Spleen (tissue), 11 donors: ENCODE measurements at regions not wholly inside any gene's neighbourhood (a gene's known extent, or its start where the extent isn't known, plus 50 kb on each side); places are given as distances from the start of the nearest gene placed in this dataset.

Source experiments
- DNase-seq: peaks from one replicate; pipeline ENCODE4 v3.0.0-alpha.2; 2020
- H3K27ac ChIP-seq, 8 donors: fragments of 200-600 bp; sonication (generic) in 7 of 8; 1 replicate in 4 of 8; 2 replicates in 4 of 8; pipeline versions ENCODE4 v1.5.0 to v1.8.0; 2016 to 2021; ENCODE audit warnings: inconsistent platforms in 4 of 8, mild to moderate bottlenecking in 4 of 8, moderate library complexity in 1 of 8
- H3K27me3 ChIP-seq, 7 donors: fragments of 200-600 bp; sonication (generic) in 6 of 7; replicated peaks in 1 of 7; 1 replicate in 4 of 7; 2 replicates in 3 of 7; pipeline versions ENCODE4 v1.5.0 to v1.8.0; 2016 to 2021; ENCODE audit warnings: inconsistent platforms in 3 of 7, mild to moderate bottlenecking in 1 of 7
- H3K36me3 ChIP-seq, 6 donors: fragments of 200-600 bp; sonication (generic) in 5 of 6; 1 replicate in 4 of 6; 2 replicates in 2 of 6; pipeline versions ENCODE4 v1.5.0 to v1.8.0; 2016 to 2021; ENCODE audit warnings: inconsistent platforms in 2 of 6
- H3K4me1 ChIP-seq, 6 donors: fragments of 200-600 bp; sonication (generic) in 5 of 6; 1 replicate in 3 of 6; 2 replicates in 3 of 6; pipeline versions ENCODE4 v1.5.0 to v1.8.0; 2016 to 2021; ENCODE audit warnings: inconsistent platforms in 3 of 6
- H3K4me3 ChIP-seq, 8 donors: fragments of 200-600 bp; sonication (generic) in 7 of 8; 1 replicate in 4 of 8; 2 replicates in 4 of 8; pipeline versions ENCODE4 v1.5.0 to v1.8.0; 2016 to 2021; ENCODE audit warnings: inconsistent platforms in 4 of 8, mild to moderate bottlenecking in 4 of 8, moderate library complexity in 2 of 8
- H3K9me3 ChIP-seq, 8 donors: fragments of 200-600 bp; sonication (generic) in 7 of 8; 1 replicate in 4 of 8; 2 replicates in 4 of 8; pipeline versions ENCODE4 v1.5.0 to v1.8.0; 2016 to 2021; ENCODE audit warnings: inconsistent platforms in 4 of 8
- POLR2A ChIP-seq, 3 donors: fragments of 450-650 bp; IDR thresholded peaks; one replicate each; pipeline ENCODE4 v1.5.1; 2017; ENCODE audit warnings: antibody characterized with exemption in 3 of 3, mild to moderate bottlenecking in 1 of 3
- POLR2AphosphoS5 ChIP-seq, 3 donors: sonication (generic); formaldehyde crosslinking; IDR thresholded peaks; one replicate each; pipeline ENCODE4 v1.5.1; 2017; ENCODE audit warnings: antibody characterized with exemption in 3 of 3
- WGBS, 5 donors: extraction: QIAGEN DNeasy Blood & Tissue Kit in 3 of 5; methylation state at CpG; one replicate each; pipeline versions ENCODE4 v1.1.5 to v1.1.7; 2013 to 2018; 5-methylcytosine and 5-hydroxymethylcytosine counted together
- intact Hi-C: fragments of 100-400 bp; cut with DNase I; formaldehyde crosslinking; loops from one replicate; pipeline ENCODE4 v1.15.0; 2023; ENCODE audit warnings: low total_unique reads
- TF ChIP-seq, protein P1 (sequence below), 11 experiments: fragments of 200-600 bp in 7 of 11; fragments of 450-650 bp in 4 of 11; sonication (generic) in 4 of 11; IDR thresholded peaks in 8 of 11; conservative IDR thresholded peaks in 3 of 11; 1 replicate in 7 of 11; 2 replicates in 4 of 11; pipeline versions ENCODE4 v1.4.0 to v1.8.0; 2016 to 2021; ENCODE audit warnings: antibody characterized with exemption in 11 of 11, inconsistent platforms in 4 of 11, mild to moderate bottlenecking in 1 of 11
- donor health status: healthy with polysubstance abuse.
- donor health status: DM: no; HTN: no; CAD: no; lungs with moderate emphysema.
- donor health status: DM: no; HTN: no; CAD: no.
- donor health status: Bipolar disorder and iron deficiency.
- donor health status: healthy.
- donor health status: DM: no; HTN: no; CAD: no.
- donor health status: DM: yes; HTN: yes; CAD: no.

DNA sequence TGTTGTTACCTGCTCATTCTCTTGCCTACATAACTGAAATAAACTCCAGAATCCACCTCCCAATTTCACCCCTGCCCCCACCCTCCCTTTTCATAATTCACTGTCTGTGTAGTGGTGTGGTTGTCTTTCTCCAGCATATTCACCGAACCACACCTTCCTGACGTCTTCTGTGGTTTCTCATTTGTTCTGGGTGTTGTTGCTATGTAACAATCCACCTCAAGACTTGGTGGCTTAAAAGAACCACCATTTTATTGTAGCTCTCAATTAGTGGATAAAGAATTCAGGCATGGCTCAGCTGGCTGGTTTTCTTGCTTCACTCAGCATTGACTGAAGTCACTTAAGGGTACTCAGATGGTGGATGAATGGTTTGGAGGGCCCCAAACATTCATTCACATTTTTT lies 229.8 kb downstream of the MAF start:
- no peaks in the 10 kb centered on the region for H3K4me1 ChIP-seq
- no peak overlapping the region for H3K4me3 ChIP-seq
- peaks cover 0 to 25% (median 10%) of the 10 kb centered on the region in 8 donors for H3K9me3 ChIP-seq
- WGBS, 5 donors: 66 to 86% (median 82%) methylated on average over 2 of the region's 2 CpGs
- TF ChIP-seq POLR2A (IDR thresholded peaks at IDR 0.05): no peak
- TF ChIP-seq, protein P1, sequence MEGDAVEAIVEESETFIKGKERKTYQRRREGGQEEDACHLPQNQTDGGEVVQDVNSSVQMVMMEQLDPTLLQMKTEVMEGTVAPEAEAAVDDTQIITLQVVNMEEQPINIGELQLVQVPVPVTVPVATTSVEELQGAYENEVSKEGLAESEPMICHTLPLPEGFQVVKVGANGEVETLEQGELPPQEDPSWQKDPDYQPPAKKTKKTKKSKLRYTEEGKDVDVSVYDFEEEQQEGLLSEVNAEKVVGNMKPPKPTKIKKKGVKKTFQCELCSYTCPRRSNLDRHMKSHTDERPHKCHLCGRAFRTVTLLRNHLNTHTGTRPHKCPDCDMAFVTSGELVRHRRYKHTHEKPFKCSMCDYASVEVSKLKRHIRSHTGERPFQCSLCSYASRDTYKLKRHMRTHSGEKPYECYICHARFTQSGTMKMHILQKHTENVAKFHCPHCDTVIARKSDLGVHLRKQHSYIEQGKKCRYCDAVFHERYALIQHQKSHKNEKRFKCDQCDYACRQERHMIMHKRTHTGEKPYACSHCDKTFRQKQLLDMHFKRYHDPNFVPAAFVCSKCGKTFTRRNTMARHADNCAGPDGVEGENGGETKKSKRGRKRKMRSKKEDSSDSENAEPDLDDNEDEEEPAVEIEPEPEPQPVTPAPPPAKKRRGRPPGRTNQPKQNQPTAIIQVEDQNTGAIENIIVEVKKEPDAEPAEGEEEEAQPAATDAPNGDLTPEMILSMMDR (IDR thresholded peaks at IDR 0.05 in 8 of 11, conservative IDR thresholded peaks at IDR 0.05 in 3 of 11): no peak
- TF ChIP-seq POLR2AphosphoS5 (IDR thresholded peaks at IDR 0.05): no peak
- intact Hi-C loops: no loop called here
- DNase-seq: no peak
- H3K27me3 ChIP-seq: no peaks in the 10 kb centered on the region
- H3K27ac ChIP-seq: no peak overlapping the region
- H3K36me3 ChIP-seq: no peaks in the 10 kb centered on the region

DNA sequence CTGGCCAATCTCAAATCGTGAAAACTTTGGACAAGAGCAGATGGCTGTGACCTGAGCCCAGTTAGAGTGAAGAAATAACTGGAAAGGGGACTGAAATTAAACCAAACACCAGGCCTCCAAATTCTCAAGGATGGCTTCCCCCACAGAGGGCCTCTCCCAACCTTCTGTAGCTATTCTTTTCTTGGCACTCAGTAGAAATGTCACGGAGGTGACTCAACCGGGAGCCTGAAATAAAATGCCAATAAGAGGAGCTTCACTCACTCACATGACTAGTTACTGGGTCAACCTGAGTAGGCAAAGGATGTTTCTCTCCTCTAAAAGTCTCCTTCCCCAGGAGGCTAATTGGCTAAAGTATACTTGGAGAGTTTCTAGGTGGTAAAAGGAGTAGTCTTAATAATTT lies 230.7 kb downstream of the MAF start:
- Histone ChIP-seq H3K4me3 (no peak overlapping the region), H3K36me3 (no peaks in the 10 kb centered on the region), H3K27ac (no peak overlapping the region), H3K4me1 (no peaks in the 10 kb centered on the region), H3K27me3 (no peaks in the 10 kb centered on the region), H3K9me3 (peaks cover 0 to 25% (median 10%) of the 10 kb centered on the region in 8 donors)
- WGBS, 5 donors: 82 to 89% (median 85%) methylated on average over 3 of the region's 3 CpGs
- TF ChIP-seq POLR2AphosphoS5 (IDR thresholded peaks at IDR 0.05) (no peak), POLR2A (IDR thresholded peaks at IDR 0.05) (no peak)
- TF ChIP-seq, protein P1 (IDR thresholded peaks at IDR 0.05 in 8 of 11, conservative IDR thresholded peaks at IDR 0.05 in 3 of 11): no peak
- intact Hi-C loops: no loop called here
- no peak for DNase-seq

DNA sequence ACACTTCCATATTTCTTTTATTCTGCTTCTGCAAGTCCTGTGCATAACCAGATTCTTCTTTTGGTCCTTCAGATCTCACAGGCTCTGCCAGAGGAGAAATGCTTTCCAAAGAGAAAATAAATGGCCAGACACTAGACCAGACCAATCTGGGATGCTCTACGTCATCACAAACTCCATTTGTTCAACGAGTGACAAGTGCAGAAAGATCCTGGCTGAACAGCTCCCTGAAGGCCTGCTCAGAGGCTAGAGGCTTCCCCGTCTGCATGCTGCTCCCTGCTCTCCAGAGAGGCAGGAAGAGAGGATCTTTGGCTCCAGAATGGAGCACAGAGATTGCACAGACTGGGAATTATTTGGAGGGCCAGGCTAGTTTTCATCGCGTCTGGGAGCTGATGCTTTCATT lies 232.7 kb downstream of the MAF start:
- no peak overlapping the region for H3K4me3 ChIP-seq
- H3K9me3 ChIP-seq: peaks cover 0 to 25% (median 10%) of the 10 kb centered on the region in 8 donors
- no peak overlapping the region for H3K27ac ChIP-seq
- TF ChIP-seq POLR2A (IDR thresholded peaks at IDR 0.05) (no peak), POLR2AphosphoS5 (IDR thresholded peaks at IDR 0.05) (no peak)
- TF ChIP-seq, protein P1 (IDR thresholded peaks at IDR 0.05 in 8 of 11, conservative IDR thresholded peaks at IDR 0.05 in 3 of 11): no peak
- H3K27me3 ChIP-seq: no peaks in the 10 kb centered on the region
- H3K4me1 ChIP-seq: no peaks in the 10 kb centered on the region
- 80 to 91% (median 90%) methylated on average over 5 of the region's 5 CpGs for WGBS, 5 donors
- intact Hi-C loops: no loop called here
- H3K36me3 ChIP-seq: no peaks in the 10 kb centered on the region
- no peak for DNase-seq

DNA sequence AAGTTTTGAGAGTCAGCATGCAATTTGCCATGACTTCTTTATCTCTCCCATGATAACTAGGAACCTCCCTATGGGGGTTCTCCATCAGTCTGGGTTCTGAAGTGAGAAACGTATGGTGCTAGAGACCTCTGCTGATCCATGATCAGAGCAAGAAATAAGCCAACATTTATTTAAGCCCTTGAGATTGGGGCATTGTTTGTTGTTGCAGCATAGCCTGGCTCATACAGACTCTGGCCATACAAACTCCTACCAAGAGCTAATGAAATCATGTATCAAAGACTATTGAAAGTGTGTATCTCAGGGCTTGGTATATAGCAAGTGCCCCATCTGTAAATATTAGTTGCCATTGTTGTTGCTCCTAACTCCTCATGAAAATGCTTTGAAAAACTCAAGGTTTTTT lies 233.9 kb downstream of the MAF start:
- Histone ChIP-seq H3K27me3 (no peaks in the 10 kb centered on the region), H3K4me1 (no peaks in the 10 kb centered on the region), H3K36me3 (no peaks in the 10 kb centered on the region), H3K9me3 (peaks cover 0 to 24% (median 9%) of the 10 kb centered on the region in 8 donors), H3K27ac (no peak overlapping the region), H3K4me3 (no peak overlapping the region)
- 78 to 94% (median 81%) methylated on average over 1 of the region's 1 CpG for WGBS, 5 donors
- TF ChIP-seq POLR2AphosphoS5 (IDR thresholded peaks at IDR 0.05) (no peak), POLR2A (IDR thresholded peaks at IDR 0.05) (no peak)
- TF ChIP-seq, protein P1 (IDR thresholded peaks at IDR 0.05 in 8 of 11, conservative IDR thresholded peaks at IDR 0.05 in 3 of 11): no peak
- intact Hi-C loops: no loop called here
- no peak for DNase-seq
